ENCODE measurements at regions not wholly inside any gene's neighbourhood (a gene's known extent, or its start where the extent isn't known, plus 50 kb on each side); places are given as distances from the start of the nearest gene placed in this dataset.

DNA sequence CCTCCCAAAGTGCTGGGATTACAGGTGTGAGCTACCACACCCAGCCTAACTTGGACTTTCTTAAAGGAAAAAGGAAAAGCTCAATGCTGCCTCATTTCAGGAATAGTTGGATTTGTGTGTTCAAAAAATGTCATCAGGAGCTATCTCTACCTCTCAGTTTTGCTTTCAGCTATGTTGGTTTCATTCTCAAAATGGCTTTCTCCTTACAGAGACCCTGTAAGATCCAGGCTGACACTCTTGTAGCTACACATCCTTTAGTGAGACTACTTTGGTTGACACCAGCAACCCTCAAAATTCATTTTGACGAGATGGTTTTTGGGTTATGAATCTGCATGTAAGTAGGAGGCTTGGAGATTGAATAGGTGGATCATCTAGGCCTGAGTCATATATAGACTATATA lies 269.7 kb upstream of the SORCS1 start:
- Mint-ChIP-seq H3K36me3 (no peaks in the 10 kb centered on the region), H3K4me3 (no peak overlapping the region), H3K27ac (no peak overlapping the region), H3K4me1 (no peaks in the 10 kb centered on the region), H3K9me3 (peaks cover 17% of the 10 kb centered on the region)
- DNase-seq (ENCODE audit: low spot score in 2 of 2) (no peak), ATAC-seq (no peak)

DNA sequence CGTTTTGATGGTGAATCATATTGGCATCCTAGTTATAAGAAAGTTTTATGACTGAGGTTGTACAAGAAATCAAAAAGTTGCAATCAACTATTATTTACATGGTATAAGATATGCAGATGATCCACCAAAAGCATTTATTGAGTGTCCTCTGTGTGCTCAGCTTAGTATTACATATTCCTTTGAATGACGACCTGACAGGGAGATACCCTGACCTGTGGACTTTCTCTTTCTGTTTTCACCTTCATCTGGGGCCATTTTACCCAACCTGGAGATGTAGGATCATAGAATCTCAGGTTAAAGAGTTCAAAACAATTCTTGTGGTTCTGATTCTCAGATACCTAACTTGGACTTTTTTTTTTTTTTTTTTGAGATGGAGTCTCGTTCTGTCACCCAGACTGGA lies 269.1 kb upstream of the SORCS1 start:
- no peaks in the 10 kb centered on the region for H3K36me3 Mint-ChIP-seq
- no peaks in the 10 kb centered on the region for H3K4me1 Mint-ChIP-seq
- no peak for DNase-seq (ENCODE audit: low spot score in 2 of 2)
- no peak overlapping the region for H3K4me3 Mint-ChIP-seq
- H3K27ac Mint-ChIP-seq = no peak overlapping the region
- peaks cover 20% of the 10 kb centered on the region for H3K9me3 Mint-ChIP-seq
- ATAC-seq = no peak

DNA sequence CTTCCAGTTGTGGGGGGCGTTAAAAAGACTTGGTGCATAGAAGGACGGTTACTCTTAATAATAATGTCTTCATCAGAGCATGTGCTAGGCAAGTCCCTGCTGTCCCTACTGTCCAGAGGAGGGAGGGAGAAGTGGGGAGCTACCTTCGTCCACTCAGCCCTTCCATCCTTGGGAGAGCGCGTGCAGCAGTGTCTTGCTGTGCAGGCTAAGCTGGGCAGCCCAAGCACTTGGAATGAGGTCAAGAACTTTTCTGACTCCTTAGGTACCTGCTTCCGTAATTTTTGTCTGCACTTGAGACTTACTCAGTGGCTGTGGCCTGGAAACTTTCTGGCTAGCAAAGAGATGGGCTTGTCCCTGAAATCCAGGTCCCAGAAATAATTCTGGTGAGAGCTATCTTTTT lies 265.9 kb upstream of the SORCS1 start:
- H3K36me3 Mint-ChIP-seq = no peaks in the 10 kb centered on the region
- H3K4me3 Mint-ChIP-seq = no peak overlapping the region
- no peak for ATAC-seq
- H3K27ac Mint-ChIP-seq = no peak overlapping the region
- no peaks in the 10 kb centered on the region for H3K4me1 Mint-ChIP-seq
- DNase-seq (ENCODE audit: low spot score in 2 of 2) = no peak
- peaks cover 16% of the 10 kb centered on the region for H3K9me3 Mint-ChIP-seq

DNA sequence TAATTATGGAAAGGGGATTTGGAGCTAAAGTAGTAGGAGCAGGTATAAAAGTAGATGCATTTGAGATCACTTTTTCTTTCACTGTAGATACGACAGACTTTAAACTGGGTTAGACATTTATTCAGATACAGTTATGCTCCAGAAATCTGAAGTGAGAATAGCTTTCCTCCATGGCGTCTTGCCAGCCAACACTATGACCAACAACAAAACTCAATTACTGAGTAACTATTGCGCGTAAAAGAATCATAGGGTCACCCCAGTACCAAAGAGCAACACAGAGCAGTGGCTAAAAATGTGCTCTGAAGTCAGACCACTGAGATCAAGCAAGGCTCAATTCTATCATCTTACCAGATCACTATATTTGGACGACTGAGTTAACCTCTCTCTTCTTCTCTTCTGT lies 262.5 kb upstream of the SORCS1 start:
- DNase-seq (ENCODE audit: low spot score in 2 of 2) = no peak
- Mint-ChIP-seq H3K9me3 (peaks cover 16% of the 10 kb centered on the region), H3K4me1 (no peaks in the 10 kb centered on the region), H3K4me3 (no peak overlapping the region), H3K36me3 (no peaks in the 10 kb centered on the region), H3K27ac (no peak overlapping the region)
- ATAC-seq = no peak

DNA sequence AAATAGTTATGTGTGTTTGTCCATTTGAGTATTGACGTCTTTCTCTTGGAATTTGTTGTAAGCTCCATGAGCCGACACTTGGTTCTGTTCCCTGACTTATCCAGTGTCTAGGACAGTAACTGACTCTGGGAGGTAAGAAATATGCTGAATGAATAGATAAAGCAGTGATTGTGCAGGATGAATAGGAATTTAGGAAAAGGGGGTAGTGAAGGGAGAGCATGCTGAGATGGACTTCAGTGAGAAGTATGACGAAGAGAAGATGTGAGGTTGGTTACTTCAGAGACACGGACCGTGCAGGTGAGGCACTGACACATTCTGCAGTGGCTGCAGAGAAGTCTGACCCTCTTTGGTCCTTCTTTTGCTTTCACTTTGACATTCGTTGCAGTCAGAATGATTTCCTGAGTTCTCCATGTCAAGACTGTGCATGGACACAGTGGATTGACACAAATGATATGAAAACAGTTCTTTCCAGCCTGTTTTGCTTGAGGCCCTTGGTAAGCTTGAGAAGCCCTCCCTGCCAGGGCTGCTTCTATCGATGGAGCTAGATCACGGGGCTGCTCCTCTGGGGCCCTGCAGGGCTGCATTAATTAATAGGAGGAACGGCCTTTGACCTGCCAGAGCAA lies 261.5 kb upstream of the SORCS1 start:
- H3K4me1 Mint-ChIP-seq = no peaks in the 10 kb centered on the region
- no peak overlapping the region for H3K4me3 Mint-ChIP-seq
- no peak overlapping the region for H3K27ac Mint-ChIP-seq
- peaks cover 20% of the 10 kb centered on the region for H3K9me3 Mint-ChIP-seq
- DNase-seq (ENCODE audit: low spot score in 2 of 2) = no peak
- no peaks in the 10 kb centered on the region for H3K36me3 Mint-ChIP-seq
- no peak for ATAC-seq

DNA sequence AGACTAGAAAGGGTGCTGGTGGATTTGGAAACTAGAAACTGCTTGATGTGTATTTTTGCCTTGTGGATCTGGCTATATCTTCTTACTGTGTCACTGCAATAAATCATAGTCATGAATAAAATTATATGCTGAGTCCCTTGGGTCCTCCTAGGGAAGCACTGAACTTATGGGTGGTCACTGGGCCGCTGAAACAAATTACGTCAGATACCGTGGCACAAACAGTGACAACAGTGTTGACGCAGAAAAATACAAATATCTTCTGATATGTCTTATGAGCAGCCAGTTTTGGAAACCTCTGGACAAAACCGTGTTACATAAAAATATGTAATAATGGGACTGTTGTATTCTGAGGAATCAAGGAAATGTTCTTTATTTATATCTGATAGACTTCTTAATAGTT lies 260.1 kb upstream of the SORCS1 start:
- H3K4me1 Mint-ChIP-seq = no peaks in the 10 kb centered on the region
- no peak overlapping the region for H3K4me3 Mint-ChIP-seq
- ATAC-seq (no peak), DNase-seq (ENCODE audit: low spot score in 2 of 2) (no peak)
- peaks cover 23% of the 10 kb centered on the region for H3K9me3 Mint-ChIP-seq
- H3K36me3 Mint-ChIP-seq = no peaks in the 10 kb centered on the region
- no peak overlapping the region for H3K27ac Mint-ChIP-seq

DNA sequence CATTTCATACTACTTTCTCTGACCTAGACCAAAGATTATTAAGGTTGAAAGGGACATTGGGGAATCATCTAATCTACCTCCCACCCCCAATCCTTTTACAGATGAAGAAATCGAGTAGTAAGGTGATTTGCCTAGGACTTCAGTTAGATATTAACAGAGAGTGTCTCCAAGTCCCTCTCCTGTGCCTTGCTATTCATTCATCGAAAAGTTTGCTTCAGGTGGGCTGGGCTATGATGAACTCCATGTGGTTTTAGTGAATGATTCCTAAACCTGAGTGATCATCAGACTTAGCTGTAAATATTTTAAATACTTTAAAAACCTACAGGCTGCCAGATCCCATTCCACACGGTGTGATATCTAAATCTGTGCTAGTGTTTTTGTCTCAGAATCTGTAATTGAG lies 259.4 kb upstream of the SORCS1 start:
- no peak overlapping the region for H3K27ac Mint-ChIP-seq
- H3K36me3 Mint-ChIP-seq = no peaks in the 10 kb centered on the region
- H3K4me3 Mint-ChIP-seq = no peak overlapping the region
- no peaks in the 10 kb centered on the region for H3K4me1 Mint-ChIP-seq
- DNase-seq (ENCODE audit: low spot score in 2 of 2) (no peak), ATAC-seq (no peak)
- peaks cover 18% of the 10 kb centered on the region for H3K9me3 Mint-ChIP-seq

DNA sequence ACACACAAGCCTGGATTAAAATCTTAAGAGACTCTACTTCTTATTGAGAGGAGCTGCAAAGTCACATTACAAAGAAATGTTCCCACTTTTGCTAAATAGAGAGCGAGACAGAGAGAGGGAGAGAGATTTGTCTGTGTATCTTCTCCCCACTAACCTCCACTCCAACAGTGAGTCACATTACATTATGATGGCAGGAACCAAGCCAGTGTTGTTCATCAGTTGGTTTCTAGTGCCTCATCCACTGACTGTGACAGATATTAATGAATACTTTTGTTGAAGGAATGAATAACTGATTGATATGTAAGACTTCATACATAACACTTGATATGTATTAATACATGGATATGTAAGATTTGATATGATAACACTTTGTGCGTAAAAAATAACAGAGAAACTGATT lies 258.2 kb upstream of the SORCS1 start:
- ATAC-seq = no peak
- H3K9me3 Mint-ChIP-seq = peaks cover 21% of the 10 kb centered on the region
- H3K36me3 Mint-ChIP-seq = no peaks in the 10 kb centered on the region
- H3K27ac Mint-ChIP-seq = no peak overlapping the region
- no peaks in the 10 kb centered on the region for H3K4me1 Mint-ChIP-seq
- no peak for DNase-seq (ENCODE audit: low spot score in 2 of 2)
- H3K4me3 Mint-ChIP-seq = no peak overlapping the region

DNA sequence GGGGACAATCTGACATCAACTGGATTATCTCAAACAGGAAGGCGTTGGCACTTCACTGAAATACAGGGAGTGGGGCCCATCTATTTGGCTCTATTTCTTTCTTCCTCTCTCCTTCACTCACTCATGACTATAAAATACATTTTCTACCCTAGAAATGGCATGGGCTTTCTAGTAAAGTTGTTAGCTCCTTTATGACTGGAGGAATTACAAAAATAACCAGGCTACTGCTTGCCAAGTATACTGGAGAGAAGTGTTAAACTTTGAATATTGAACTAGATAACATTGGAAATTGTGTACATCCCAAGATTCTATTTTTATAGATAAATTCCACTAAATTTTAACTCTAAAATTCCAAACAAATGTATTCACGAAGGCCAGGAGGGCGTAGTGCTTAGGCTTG lies 255.7 kb upstream of the SORCS1 start:
- H3K4me1 Mint-ChIP-seq = no peaks in the 10 kb centered on the region
- no peak overlapping the region for H3K27ac Mint-ChIP-seq
- H3K9me3 Mint-ChIP-seq = peaks cover 18% of the 10 kb centered on the region
- H3K36me3 Mint-ChIP-seq = no peaks in the 10 kb centered on the region
- DNase-seq (ENCODE audit: low spot score in 2 of 2) (no peak), ATAC-seq (no peak)
- no peak overlapping the region for H3K4me3 Mint-ChIP-seq

DNA sequence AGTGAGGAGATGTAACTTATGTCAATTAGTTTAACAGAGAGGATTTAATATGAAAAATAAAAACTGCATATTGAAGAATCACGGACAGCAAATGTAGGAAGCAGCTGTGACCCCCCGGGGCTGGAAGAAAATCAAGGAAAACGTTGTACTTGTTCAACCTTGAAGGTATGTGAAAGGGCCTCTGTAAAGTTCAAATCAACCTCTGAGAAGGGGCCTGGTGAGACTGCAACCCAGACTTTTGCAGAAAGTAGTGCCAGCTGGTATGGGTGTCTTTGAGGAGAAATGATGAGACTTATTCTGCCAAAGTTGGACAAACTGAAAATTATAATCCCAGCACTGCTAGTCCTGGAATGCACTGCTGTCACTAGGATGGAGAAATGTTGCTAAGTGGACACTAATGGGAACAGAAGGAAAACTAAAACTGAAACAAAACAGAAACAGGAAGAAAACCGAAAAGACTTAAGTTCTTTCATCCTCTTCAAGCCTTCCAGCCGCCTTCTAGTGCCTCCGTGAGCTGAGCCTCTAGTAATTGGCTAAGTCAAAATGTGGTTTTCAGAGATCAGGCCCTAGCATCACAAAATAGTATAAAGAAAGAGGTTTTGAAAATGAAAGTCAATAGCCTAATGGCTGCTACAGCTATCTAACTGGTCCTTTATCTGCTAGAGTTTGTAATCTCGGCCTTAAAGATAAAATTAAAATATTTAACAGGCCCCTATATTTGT lies 253.7 kb upstream of the SORCS1 start:
- no peak overlapping the region for H3K4me3 Mint-ChIP-seq
- DNase-seq (ENCODE audit: low spot score in 2 of 2) (no peak), ATAC-seq (no peak)

DNA sequence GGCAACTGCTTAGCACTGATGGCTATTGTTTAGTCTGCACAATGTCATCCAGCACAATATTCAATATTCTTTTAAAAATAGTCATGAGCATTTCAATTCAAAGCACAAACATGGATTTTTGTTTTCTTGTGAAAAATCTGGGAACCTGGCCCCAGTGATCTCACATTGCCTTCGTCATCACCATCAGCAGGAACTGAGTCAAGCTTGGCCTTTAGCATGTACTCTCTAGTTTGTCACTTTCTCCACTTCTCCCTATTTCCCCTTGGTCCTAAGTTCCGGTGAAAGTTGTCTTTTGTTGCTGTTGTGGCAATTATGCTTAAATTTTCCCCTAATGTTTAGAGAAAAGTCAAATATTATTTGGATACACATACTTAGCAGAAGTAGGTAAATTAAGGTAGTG lies 252.9 kb upstream of the SORCS1 start:
- Mint-ChIP-seq H3K9me3 (peaks cover 21% of the 10 kb centered on the region), H3K36me3 (no peaks in the 10 kb centered on the region), H3K27ac (no peak overlapping the region), H3K4me3 (no peak overlapping the region), H3K4me1 (no peaks in the 10 kb centered on the region)
- DNase-seq (ENCODE audit: low spot score in 2 of 2) = no peak
- no peak for ATAC-seq

More for the DNA sequence above, 253.7 kb upstream of the SORCS1 start:
- Mint-ChIP-seq H3K27ac (no peak overlapping the region), H3K9me3 (peaks cover 23% of the 10 kb centered on the region), H3K36me3 (no peaks in the 10 kb centered on the region), H3K4me1 (no peaks in the 10 kb centered on the region)

DNA sequence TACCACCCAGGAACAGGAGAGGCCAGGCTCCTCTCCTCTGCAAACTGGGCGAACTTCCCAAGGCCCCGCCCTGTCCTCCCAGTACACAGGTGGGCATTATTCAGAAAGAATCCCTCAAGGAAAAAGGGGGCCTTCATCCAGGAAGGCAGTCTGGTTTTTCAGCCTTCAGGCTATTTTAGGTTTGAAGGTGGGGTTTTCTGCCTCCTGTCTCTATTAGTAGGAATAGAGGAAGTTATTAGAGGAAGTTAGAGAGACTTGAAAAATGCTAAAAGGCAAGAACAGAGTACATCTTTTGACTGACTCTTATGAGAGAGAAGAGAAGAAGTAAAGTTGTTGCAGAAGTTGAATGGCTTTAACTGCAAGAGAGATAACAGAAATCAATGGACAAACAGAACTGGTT lies 250.9 kb upstream of the SORCS1 start:
- Mint-ChIP-seq H3K4me3 (no peak overlapping the region), H3K27ac (no peak overlapping the region), H3K4me1 (no peaks in the 10 kb centered on the region), H3K36me3 (no peaks in the 10 kb centered on the region), H3K9me3 (peaks cover 27% of the 10 kb centered on the region)
- DNase-seq (ENCODE audit: low spot score in 2 of 2) = no peak
- ATAC-seq = no peak

DNA sequence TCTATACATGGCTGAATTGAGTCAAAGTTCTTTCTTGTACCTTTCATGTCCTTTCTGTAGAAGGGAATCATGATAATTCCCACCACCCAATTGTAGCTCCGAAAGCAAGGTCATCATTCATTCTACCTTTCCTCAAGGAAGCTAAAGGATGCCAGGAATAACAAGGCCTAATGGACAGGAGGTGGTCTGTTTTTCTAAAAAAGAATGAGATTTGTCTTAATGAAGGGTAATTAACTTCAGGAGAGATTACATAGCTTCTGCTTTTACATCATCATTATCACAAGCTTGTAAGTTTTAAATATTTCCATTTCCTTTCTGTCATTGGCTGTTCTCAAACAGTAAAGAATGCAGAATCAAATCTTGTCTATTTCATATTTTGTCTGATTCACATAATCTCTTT lies 249.5 kb upstream of the SORCS1 start:
- DNase-seq (ENCODE audit: low spot score in 2 of 2) (no peak), ATAC-seq (no peak)
- Mint-ChIP-seq H3K4me3 (no peak overlapping the region), H3K27ac (no peak overlapping the region), H3K9me3 (peaks cover 31% of the 10 kb centered on the region), H3K36me3 (no peaks in the 10 kb centered on the region), H3K4me1 (no peaks in the 10 kb centered on the region)

DNA sequence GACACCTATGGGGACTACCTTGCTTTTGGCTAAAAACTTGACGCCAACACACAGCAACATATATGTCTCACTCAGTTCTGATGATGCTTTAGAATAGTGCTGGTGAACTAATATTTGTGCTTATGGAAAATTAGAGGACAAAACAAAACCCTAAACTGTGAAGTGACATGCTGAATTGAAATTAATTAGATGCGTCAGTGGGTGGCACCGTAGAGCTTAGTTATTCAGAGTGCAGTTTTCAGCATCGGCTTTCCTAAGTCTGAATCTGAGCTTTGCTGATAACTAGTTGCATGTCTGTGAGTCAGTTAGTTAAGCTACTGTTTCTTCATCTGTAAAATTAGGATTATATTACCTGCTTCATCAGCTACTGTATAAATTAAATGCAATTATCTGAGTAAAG lies 245.0 kb upstream of the SORCS1 start:
- H3K9me3 Mint-ChIP-seq = peaks cover 22% of the 10 kb centered on the region
- no peak overlapping the region for H3K27ac Mint-ChIP-seq
- no peak for ATAC-seq
- no peaks in the 10 kb centered on the region for H3K36me3 Mint-ChIP-seq
- DNase-seq (ENCODE audit: low spot score in 2 of 2) = no peak
- no peak overlapping the region for H3K4me3 Mint-ChIP-seq
- no peaks in the 10 kb centered on the region for H3K4me1 Mint-ChIP-seq

DNA sequence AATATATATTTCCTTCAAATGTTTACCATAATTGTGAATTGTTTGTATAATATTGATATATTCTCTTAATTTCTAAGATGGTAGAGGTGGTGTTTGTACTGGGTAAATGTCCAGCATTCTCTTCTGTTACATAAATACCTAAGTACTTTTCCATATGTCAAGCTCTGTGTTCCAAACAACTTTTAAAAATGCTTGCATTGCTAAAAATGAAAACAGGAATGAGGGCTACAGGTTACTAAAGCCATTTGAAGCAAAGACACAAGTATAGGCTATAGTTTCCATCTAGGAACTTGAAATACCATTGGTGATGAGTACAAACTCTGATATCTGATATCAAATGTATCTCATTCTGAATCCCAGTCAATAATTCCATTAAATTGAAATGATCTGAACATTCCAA lies 233.6 kb upstream of the SORCS1 start:
- H3K27ac Mint-ChIP-seq = no peak overlapping the region
- DNase-seq (ENCODE audit: low spot score in 2 of 2) (no peak), ATAC-seq (no peak)
- no peaks in the 10 kb centered on the region for H3K36me3 Mint-ChIP-seq
- H3K4me1 Mint-ChIP-seq = no peaks in the 10 kb centered on the region
- H3K9me3 Mint-ChIP-seq = peaks cover 13% of the 10 kb centered on the region
- no peak overlapping the region for H3K4me3 Mint-ChIP-seq

DNA sequence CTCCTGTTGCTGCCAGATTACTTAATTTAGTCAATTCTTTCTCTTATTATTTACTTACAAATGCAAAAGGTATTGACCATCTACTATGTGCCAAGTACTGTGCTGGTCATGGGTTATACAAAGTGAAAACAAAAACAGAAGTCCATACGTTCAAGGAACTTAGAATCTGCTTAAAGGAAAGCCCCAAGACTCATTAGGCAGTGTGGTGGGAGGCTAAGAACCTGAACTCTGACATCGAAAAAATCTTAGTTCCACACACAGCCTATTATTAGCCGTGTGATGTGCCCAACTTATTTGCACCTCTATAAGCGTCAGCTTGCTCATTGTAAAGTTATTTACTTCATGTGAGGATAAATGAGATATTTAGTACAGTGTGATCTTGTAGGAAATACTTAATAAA lies 227.4 kb upstream of the SORCS1 start:
- H3K4me3 Mint-ChIP-seq = no peak overlapping the region
- no peak for DNase-seq (ENCODE audit: low spot score in 2 of 2)
- H3K27ac Mint-ChIP-seq = no peak overlapping the region
- ATAC-seq = no peak
- H3K9me3 Mint-ChIP-seq = peaks cover 15% of the 10 kb centered on the region
- no peaks in the 10 kb centered on the region for H3K36me3 Mint-ChIP-seq
- H3K4me1 Mint-ChIP-seq = no peaks in the 10 kb centered on the region

Measured in stimulated activated effector memory CD8-positive, alpha-beta T cell treated with anti-CD3 and anti-CD28 coated beads, Interleukin-12 subunit alpha, Interleukin-12 subunit beta, amount 100 ng/mL, for 72 hours (primary cell).